ENCODE measurements at regions not wholly inside any gene's neighbourhood (a gene's known extent, or its start where the extent isn't known, plus 50 kb on each side); places are given as distances from the start of the nearest gene placed in this dataset.

DNA sequence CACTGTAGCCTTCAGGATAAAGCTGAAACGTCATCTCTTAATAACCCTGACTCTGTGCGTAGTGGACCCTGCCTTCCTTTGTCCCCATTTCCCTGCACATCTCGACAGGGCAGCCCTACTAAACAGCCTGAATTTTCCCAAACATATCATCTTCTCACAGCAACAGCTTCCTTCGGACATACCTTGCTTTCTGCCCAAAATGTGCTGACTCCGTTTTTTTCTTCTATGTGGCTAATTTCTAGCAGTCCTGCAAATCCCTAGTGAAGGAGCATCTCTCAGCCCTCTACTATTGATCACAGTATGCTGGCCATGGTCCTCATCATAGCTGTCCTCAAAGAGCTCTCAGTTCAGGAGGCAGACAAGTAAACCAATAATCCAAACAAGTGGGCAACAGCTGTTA lies 53.1 kb upstream of the PCED1B start:
- Histone ChIP-seq H3K27ac (no peak overlapping the region), H3K27me3 (no peaks in the 10 kb centered on the region), H3K9me3 (no peaks in the 10 kb centered on the region), H3K36me3 (no peaks in the 10 kb centered on the region), H3K4me3 (no peak overlapping the region), H3K4me1 (no peaks in the 10 kb centered on the region)
- intact Hi-C loops (cut with DNase I; ENCODE audit: low total_unique reads) = no loop called here
- TF ChIP-seq EP300 (IDR thresholded peaks at IDR 0.05; ENCODE audit: low read depth) (no peak), POLR2A (IDR thresholded peaks at IDR 0.05) (no peak), POLR2AphosphoS5 (IDR thresholded peaks at IDR 0.05) (no peak)
- TF ChIP-seq, protein P1, sequence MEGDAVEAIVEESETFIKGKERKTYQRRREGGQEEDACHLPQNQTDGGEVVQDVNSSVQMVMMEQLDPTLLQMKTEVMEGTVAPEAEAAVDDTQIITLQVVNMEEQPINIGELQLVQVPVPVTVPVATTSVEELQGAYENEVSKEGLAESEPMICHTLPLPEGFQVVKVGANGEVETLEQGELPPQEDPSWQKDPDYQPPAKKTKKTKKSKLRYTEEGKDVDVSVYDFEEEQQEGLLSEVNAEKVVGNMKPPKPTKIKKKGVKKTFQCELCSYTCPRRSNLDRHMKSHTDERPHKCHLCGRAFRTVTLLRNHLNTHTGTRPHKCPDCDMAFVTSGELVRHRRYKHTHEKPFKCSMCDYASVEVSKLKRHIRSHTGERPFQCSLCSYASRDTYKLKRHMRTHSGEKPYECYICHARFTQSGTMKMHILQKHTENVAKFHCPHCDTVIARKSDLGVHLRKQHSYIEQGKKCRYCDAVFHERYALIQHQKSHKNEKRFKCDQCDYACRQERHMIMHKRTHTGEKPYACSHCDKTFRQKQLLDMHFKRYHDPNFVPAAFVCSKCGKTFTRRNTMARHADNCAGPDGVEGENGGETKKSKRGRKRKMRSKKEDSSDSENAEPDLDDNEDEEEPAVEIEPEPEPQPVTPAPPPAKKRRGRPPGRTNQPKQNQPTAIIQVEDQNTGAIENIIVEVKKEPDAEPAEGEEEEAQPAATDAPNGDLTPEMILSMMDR (IDR thresholded peaks at IDR 0.05) = no peak
- WGBS, 2 donors (ENCODE audit: low coverage in 1 of 2) = 83 to 91% methylated on average over 5 of the region's 5 CpGs
- no peak for DNase-seq
- in situ Hi-C loops (cut with MboI; ENCODE audit: low pct_ligation_motif_present in 1 of 4, low pct_unique_long_range_greater_than_20kb in 1 of 4, low sequenced_read_pairs in 3 of 4) = loop anchor here in 2 of 4 donors (10.0 to 25.0 kb wide), 3 partner anchors 286 to 681 kb away; no protein-coding TSS in a partner anchor

Data from transverse colon (tissue), 4 donors.